SK-N-SH (cell line): ENCODE measurements at regions not wholly inside any gene's neighbourhood (a gene's known extent, or its start where the extent isn't known, plus 50 kb on each side); places are given as distances from the start of the nearest gene placed in this dataset.

Experiments
- CTCF ChIA-PET: fragments of 300-600, 350-600 bp; formaldehyde crosslinking; extraction: SDS; loops from one replicate; lab custom pipeline; 2021; lab: Yijun Ruan, JAX
- POLR2A ChIA-PET: fragments of 350-600 bp; sonication (Branson Sonifier 250); formaldehyde crosslinking; extraction: SDS; loops from one replicate; lab custom pipeline; 2020; ENCODE audit warnings: antibody characterized with exemption, inconsistent platforms; lab: Yijun Ruan, JAX
- DNase-seq: peaks from one replicate; pipeline ENCODE4 v3.0.0; 2012
- H2AFZ ChIP-seq: fragments of 200-600 bp; sonication (generic); 2 replicates; pipeline ENCODE4 v1.8.1; 2016; ENCODE audit warnings: antibody characterized with exemption, mild to moderate bottlenecking, low read depth
- H3F3A ChIP-seq: fragments of 200-600 bp; sonication (generic); replicated peaks from 2 replicates; pipeline ENCODE3; 2016; ENCODE audit warnings: antibody characterized with exemption, mild to moderate bottlenecking; ENCODE audit not compliant: insufficient read depth
- H3K27ac ChIP-seq, 2 experiments: fragments of 200-500 bp in 1 of 2; fragments of 200-600 bp in 1 of 2; sonication (Bioruptor generic) in 1 of 2; sonication (generic), shearing (Covaris generic) in 1 of 2; 2 replicates each; pipeline versions ENCODE4 v1.5.1 to v1.6.1; 2014 to 2016; ENCODE audit warnings: low read depth in 2 of 2, inconsistent platforms in 1 of 2, low read length in 1 of 2, mild to moderate bottlenecking in 1 of 2, mixed read lengths in 1 of 2
- H3K27me3 ChIP-seq: fragments of 200-600 bp; sonication (generic), shearing (Covaris generic); 2 replicates; pipeline ENCODE4 v1.6.1; 2016; ENCODE audit warnings: mixed run types; ENCODE audit not compliant: insufficient read depth
- H3K36me3 ChIP-seq, 2 experiments: fragments of 200-500 bp in 1 of 2; fragments of 200-600 bp in 1 of 2; sonication (Bioruptor generic) in 1 of 2; sonication (generic) in 1 of 2; replicated peaks in 1 of 2; 2 replicates each; pipeline versions ENCODE3 to v1.5.1; 2014 to 2016; ENCODE audit warnings: low read length in 1 of 2, mild to moderate bottlenecking in 1 of 2; ENCODE audit not compliant: insufficient read depth in 2 of 2, control insufficient read depth in 1 of 2
- H3K4me1 ChIP-seq, 2 experiments: fragments of 200-500 bp in 1 of 2; fragments of 200-600 bp in 1 of 2; sonication (Bioruptor generic) in 1 of 2; sonication (generic), shearing (Covaris generic) in 1 of 2; 2 replicates each; pipeline versions ENCODE4 v1.5.1 to v1.6.1; 2014 to 2016; ENCODE audit warnings: low read depth in 1 of 2, low read length in 1 of 2, mixed run types in 1 of 2; ENCODE audit not compliant: insufficient read depth in 2 of 2, control insufficient read depth in 1 of 2
- H3K4me2 ChIP-seq: fragments of 200-600 bp; sonication (generic), shearing (Covaris generic); 2 replicates; pipeline ENCODE4 v1.6.1; 2017; ENCODE audit warnings: mixed run types
- H3K4me3 ChIP-seq, 2 experiments: fragments of 200-500 bp in 1 of 2; fragments of 200-600 bp in 1 of 2; sonication (Bioruptor generic) in 1 of 2; sonication (generic), shearing (Covaris generic) in 1 of 2; 2 replicates each; pipeline versions ENCODE4 v1.5.1 to v1.8.1; 2014 to 2016; ENCODE audit warnings: low read depth in 2 of 2, inconsistent platforms in 1 of 2, low read length in 1 of 2, mild to moderate bottlenecking in 1 of 2, mixed read lengths in 1 of 2, moderate library complexity in 1 of 2
- H3K79me2 ChIP-seq: fragments of 200-600 bp; sonication (generic); 2 replicates; pipeline ENCODE4 v1.8.1; 2017; ENCODE audit warnings: mild to moderate bottlenecking; ENCODE audit not compliant: insufficient read depth
- H3K9ac ChIP-seq: fragments of 200-600 bp; sonication (generic); 2 replicates; pipeline ENCODE4 v1.6.1; 2017; ENCODE audit warnings: mixed run types
- H3K9me2 ChIP-seq: fragments of 200-600 bp; sonication (generic); 2 replicates; pipeline ENCODE4 v1.6.1; 2017; ENCODE audit warnings: mixed run types
- H3K9me3 ChIP-seq: fragments of 200-600 bp; sonication (generic); 2 replicates; pipeline ENCODE4 v1.6.1; 2017; ENCODE audit warnings: mixed run types, mild to moderate bottlenecking, moderate library complexity
- H4K20me1 ChIP-seq: fragments of 200-600 bp; sonication (generic); 2 replicates; pipeline ENCODE4 v1.6.1; 2017; ENCODE audit warnings: mild to moderate bottlenecking, mixed run types; ENCODE audit not compliant: insufficient read depth
- CHD2 ChIP-seq: fragments of 150-350 bp; IDR thresholded peaks from 2 replicates; pipeline ENCODE4 v1.6.1; 2018; ENCODE audit warnings: low read length; ENCODE audit not compliant: partially characterized antibody
- EP300 ChIP-seq, 2 experiments: IDR thresholded peaks; 2 replicates each; pipeline versions ENCODE4 v1.4.0 to v1.6.1; 2012; ENCODE audit warnings: borderline replicate concordance in 1 of 2, low read depth in 1 of 2, low read length in 1 of 2
- FOXJ3 ChIP-seq: sonication (generic); formaldehyde crosslinking; IDR thresholded peaks from 2 replicates; pipeline ENCODE4 v1.5.1; 2020; ENCODE audit warnings: mild to moderate bottlenecking, missing genetic modification reagents
- GABPA ChIP-seq: IDR thresholded peaks from 2 replicates; pipeline ENCODE4 v1.4.0; 2012; ENCODE audit warnings: low read depth, mild to moderate bottlenecking
- MXI1 ChIP-seq: IDR thresholded peaks from 2 replicates; pipeline ENCODE4 v1.6.1; 2012; ENCODE audit warnings: mild to moderate bottlenecking, low read depth, low read length, improper control_type of control experiment
- NRF1 ChIP-seq: IDR thresholded peaks from 2 replicates; pipeline ENCODE4 v1.6.1; 2012; ENCODE audit warnings: low read depth, mild to moderate bottlenecking, low read length
- POLR2AphosphoS5 ChIP-seq: IDR thresholded peaks from 2 replicates; pipeline ENCODE4 v1.6.1; 2012; ENCODE audit warnings: low read depth, low read length
- SMC3 ChIP-seq: IDR thresholded peaks from 2 replicates; pipeline ENCODE4 v1.6.1; 2012; ENCODE audit warnings: low read depth, low read length, improper control_type of control experiment
- TAF1 ChIP-seq: IDR thresholded peaks from 2 replicates; pipeline ENCODE4 v1.6.1; 2012; ENCODE audit warnings: low read depth, mild to moderate bottlenecking, low read length, moderate library complexity, borderline replicate concordance
- TEAD4 ChIP-seq: IDR thresholded peaks from 2 replicates; pipeline ENCODE4 v1.4.0; 2012; ENCODE audit warnings: mild to moderate bottlenecking, borderline replicate concordance; ENCODE audit not compliant: insufficient read depth
- WGBS: methylation state at CpG from one replicate; pipeline ENCODE4 v1.1.6; 2017; ENCODE audit warnings: low lambda C conversion rate; 5-methylcytosine and 5-hydroxymethylcytosine counted together
- TF ChIP-seq, protein P1 (sequence below): IDR thresholded peaks from 2 replicates; pipeline ENCODE4 v1.6.1; 2012; ENCODE audit warnings: mild to moderate bottlenecking, low read depth, low read length, moderate library complexity
- TF ChIP-seq, protein P2 (sequence below): IDR thresholded peaks from 2 replicates; pipeline ENCODE4 v1.4.0; 2012; ENCODE audit warnings: low read depth, borderline replicate concordance
- TF ChIP-seq, protein P3 (sequence below): fragments of 200-600 bp; sonication (generic); IDR thresholded peaks from 2 replicates; pipeline ENCODE4 v1.6.1; 2017; ENCODE audit warnings: antibody characterized with exemption, mild to moderate bottlenecking, moderate library complexity

GRCh38 chr16:17658881-17659280 is 188.1 kb upstream of the XYLT1 start:
- WGBS, result 43% methylated on average over 3 of the region's 3 CpGs
- 0 out of 2 replicates have a peak, but pooled peaks cover 7% of the 10 kb centered on the region for H3K27me3 ChIP-seq

More at GRCh38 chr16:17658881-17659280, 188.1 kb upstream of the XYLT1 start:
- Histone ChIP-seq H3K36me3 (no peaks in the 10 kb centered on the region), H3K4me2 (no peak overlapping the region), H3K27ac (no peak overlapping the region), H3K79me2 (no peaks in the 10 kb centered on the region), H3K4me3 (no peak overlapping the region), H3F3A (no peaks in the 10 kb centered on the region), H3K4me1 (peaks cover 0 to 19% of the 10 kb centered on the region in 2 experiments; a peak in 1 of 4 replicates), H3K9ac (no peak overlapping the region), H4K20me1 (no peaks in the 10 kb centered on the region), H3K9me2 (no peaks in the 10 kb centered on the region), H3K9me3 (no peaks in the 10 kb centered on the region), H2AFZ (no peak overlapping the region)
- CTCF ChIA-PET, result no interaction called here
- no peak for DNase-seq
- TF ChIP-seq, protein P1, sequence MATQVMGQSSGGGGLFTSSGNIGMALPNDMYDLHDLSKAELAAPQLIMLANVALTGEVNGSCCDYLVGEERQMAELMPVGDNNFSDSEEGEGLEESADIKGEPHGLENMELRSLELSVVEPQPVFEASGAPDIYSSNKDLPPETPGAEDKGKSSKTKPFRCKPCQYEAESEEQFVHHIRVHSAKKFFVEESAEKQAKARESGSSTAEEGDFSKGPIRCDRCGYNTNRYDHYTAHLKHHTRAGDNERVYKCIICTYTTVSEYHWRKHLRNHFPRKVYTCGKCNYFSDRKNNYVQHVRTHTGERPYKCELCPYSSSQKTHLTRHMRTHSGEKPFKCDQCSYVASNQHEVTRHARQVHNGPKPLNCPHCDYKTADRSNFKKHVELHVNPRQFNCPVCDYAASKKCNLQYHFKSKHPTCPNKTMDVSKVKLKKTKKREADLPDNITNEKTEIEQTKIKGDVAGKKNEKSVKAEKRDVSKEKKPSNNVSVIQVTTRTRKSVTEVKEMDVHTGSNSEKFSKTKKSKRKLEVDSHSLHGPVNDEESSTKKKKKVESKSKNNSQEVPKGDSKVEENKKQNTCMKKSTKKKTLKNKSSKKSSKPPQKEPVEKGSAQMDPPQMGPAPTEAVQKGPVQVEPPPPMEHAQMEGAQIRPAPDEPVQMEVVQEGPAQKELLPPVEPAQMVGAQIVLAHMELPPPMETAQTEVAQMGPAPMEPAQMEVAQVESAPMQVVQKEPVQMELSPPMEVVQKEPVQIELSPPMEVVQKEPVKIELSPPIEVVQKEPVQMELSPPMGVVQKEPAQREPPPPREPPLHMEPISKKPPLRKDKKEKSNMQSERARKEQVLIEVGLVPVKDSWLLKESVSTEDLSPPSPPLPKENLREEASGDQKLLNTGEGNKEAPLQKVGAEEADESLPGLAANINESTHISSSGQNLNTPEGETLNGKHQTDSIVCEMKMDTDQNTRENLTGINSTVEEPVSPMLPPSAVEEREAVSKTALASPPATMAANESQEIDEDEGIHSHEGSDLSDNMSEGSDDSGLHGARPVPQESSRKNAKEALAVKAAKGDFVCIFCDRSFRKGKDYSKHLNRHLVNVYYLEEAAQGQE, result no peak
- no peak for TF ChIP-seq SMC3
- TF ChIP-seq NRF1, result no peak
- TF ChIP-seq, protein P2, sequence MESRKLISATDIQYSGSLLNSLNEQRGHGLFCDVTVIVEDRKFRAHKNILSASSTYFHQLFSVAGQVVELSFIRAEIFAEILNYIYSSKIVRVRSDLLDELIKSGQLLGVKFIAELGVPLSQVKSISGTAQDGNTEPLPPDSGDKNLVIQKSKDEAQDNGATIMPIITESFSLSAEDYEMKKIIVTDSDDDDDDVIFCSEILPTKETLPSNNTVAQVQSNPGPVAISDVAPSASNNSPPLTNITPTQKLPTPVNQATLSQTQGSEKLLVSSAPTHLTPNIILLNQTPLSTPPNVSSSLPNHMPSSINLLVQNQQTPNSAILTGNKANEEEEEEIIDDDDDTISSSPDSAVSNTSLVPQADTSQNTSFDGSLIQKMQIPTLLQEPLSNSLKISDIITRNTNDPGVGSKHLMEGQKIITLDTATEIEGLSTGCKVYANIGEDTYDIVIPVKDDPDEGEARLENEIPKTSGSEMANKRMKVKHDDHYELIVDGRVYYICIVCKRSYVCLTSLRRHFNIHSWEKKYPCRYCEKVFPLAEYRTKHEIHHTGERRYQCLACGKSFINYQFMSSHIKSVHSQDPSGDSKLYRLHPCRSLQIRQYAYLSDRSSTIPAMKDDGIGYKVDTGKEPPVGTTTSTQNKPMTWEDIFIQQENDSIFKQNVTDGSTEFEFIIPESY, result no peak
- no peak for TF ChIP-seq TAF1
- no peak for TF ChIP-seq CHD2
- TF ChIP-seq POLR2AphosphoS5, result no peak
- TF ChIP-seq, protein P3, sequence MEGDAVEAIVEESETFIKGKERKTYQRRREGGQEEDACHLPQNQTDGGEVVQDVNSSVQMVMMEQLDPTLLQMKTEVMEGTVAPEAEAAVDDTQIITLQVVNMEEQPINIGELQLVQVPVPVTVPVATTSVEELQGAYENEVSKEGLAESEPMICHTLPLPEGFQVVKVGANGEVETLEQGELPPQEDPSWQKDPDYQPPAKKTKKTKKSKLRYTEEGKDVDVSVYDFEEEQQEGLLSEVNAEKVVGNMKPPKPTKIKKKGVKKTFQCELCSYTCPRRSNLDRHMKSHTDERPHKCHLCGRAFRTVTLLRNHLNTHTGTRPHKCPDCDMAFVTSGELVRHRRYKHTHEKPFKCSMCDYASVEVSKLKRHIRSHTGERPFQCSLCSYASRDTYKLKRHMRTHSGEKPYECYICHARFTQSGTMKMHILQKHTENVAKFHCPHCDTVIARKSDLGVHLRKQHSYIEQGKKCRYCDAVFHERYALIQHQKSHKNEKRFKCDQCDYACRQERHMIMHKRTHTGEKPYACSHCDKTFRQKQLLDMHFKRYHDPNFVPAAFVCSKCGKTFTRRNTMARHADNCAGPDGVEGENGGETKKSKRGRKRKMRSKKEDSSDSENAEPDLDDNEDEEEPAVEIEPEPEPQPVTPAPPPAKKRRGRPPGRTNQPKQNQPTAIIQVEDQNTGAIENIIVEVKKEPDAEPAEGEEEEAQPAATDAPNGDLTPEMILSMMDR, result no peak
- TF ChIP-seq FOXJ3 (CRISPR knock-in tag), result no peak
- TF ChIP-seq GABPA, result no peak
- TF ChIP-seq MXI1, result no peak
- no peak for TF ChIP-seq TEAD4
- TF ChIP-seq EP300 (IDR thresholded peaks at IDR 0.05; ENCODE audit: borderline replicate concordance in 1 of 2, low read depth in 1 of 2, low read length in 1 of 2), result no peak
- POLR2A ChIA-PET, result no interaction called here
